HepG2 (cell line): ENCODE measurements at regions not wholly inside any gene's neighbourhood (a gene's known extent, or its start where the extent isn't known, plus 50 kb on each side); places are given as distances from the start of the nearest gene placed in this dataset.

Experiments used
- ATAC-seq: fragments of 200-7000 bp; cut with Tn5 transposase; 3 replicates; pipeline ENCODE4 v1.9.1; 2020; ENCODE audit warnings: mild to moderate bottlenecking, moderate library complexity
- BruUV-seq: library from RNA; stranded (reverse); fragments of 400-500 nt; replicated peaks from 2 replicates; lab custom pipeline; 2021; lab: Mats Ljungman, UMichigan
- CTCF ChIA-PET: fragments of 300-600 bp; formaldehyde crosslinking; extraction: SDS; loops from one replicate; lab custom pipeline; 2021; ENCODE audit warnings: low total read pairs, inconsistent platforms, low intra/inter-chr PET ratio; lab: Yijun Ruan, JAX
- POLR2A ChIA-PET: fragments of 350-600 bp; sonication (Branson Sonifier 250); formaldehyde crosslinking; loops from one replicate; lab custom pipeline; 2020; ENCODE audit warnings: antibody characterized with exemption, inconsistent platforms; lab: Yijun Ruan, JAX
- DNase-seq: peaks from one replicate; pipeline ENCODE4 v3.0.0-alpha.2; 2015; ENCODE audit warnings: low spot score
- FAIRE-seq: peaks from 3 replicates; lab custom pipeline; 2011; peaks lifted over from hg19 to GRCh38; lab: Jason Lieb, UNC
- H2AFZ ChIP-seq: one replicate; pipeline ENCODE4 v1.6.1; 2011; ENCODE audit warnings: low read length, inconsistent platforms
- H3K27ac ChIP-seq: fragments of 300-600 bp; 3 replicates; pipeline ENCODE4 v1.8.0; 2011; ENCODE audit warnings: mixed run types, mild to moderate bottlenecking, mixed read lengths, low read length, inconsistent platforms; ENCODE audit not compliant: insufficient read depth; ENCODE audit errors: extremely low read length
- H3K27me3 ChIP-seq, 2 experiments: fragments of 200-600 bp in 1 of 2; 2 replicates in 1 of 2; 3 replicates in 1 of 2; pipeline versions ENCODE4 v1.6.0 to v1.8.0; 2011; ENCODE audit warnings: low read length in 2 of 2, mild to moderate bottlenecking in 2 of 2, moderate library complexity in 2 of 2, inconsistent platforms in 1 of 2; ENCODE audit not compliant: insufficient read depth in 2 of 2, control insufficient read depth in 1 of 2
- H3K36me3 ChIP-seq, 2 experiments: fragments of 200-600 bp in 1 of 2; replicated peaks in 1 of 2; 2 replicates in 1 of 2; 3 replicates in 1 of 2; pipeline versions ENCODE4 v1.5.1 to v1.8.0; 2011; ENCODE audit warnings: low read length in 2 of 2, inconsistent platforms in 1 of 2; ENCODE audit not compliant: insufficient read depth in 2 of 2, control insufficient read depth in 1 of 2
- H3K4me1 ChIP-seq: 2 replicates; pipeline ENCODE4 v1.5.1; 2012; ENCODE audit warnings: low read length, inconsistent platforms; ENCODE audit not compliant: insufficient read depth
- H3K4me2 ChIP-seq: 2 replicates; pipeline ENCODE4 v1.6.0; 2011; ENCODE audit warnings: low read depth, low read length, inconsistent platforms
- H3K4me3 ChIP-seq, 3 experiments: fragments of 200-600 bp in 1 of 3; sonication (generic), shearing (Covaris generic) in 1 of 3; replicated peaks in 1 of 3; 2 replicates each; pipeline ENCODE4 v1.5.1; 2011 to 2016; ENCODE audit warnings: low read length in 3 of 3, inconsistent platforms in 2 of 3, low read depth in 2 of 3, mild to moderate bottlenecking in 2 of 3, control low read depth in 1 of 3, mixed read lengths in 1 of 3; ENCODE audit not compliant: insufficient read depth in 1 of 3
- H3K79me2 ChIP-seq: one replicate; pipeline ENCODE4 v1.6.1; 2011; ENCODE audit warnings: low read length, inconsistent platforms; ENCODE audit not compliant: insufficient read depth
- H3K9ac ChIP-seq: 2 replicates; pipeline ENCODE4 v1.6.0; 2011; ENCODE audit warnings: mild to moderate bottlenecking, low read depth, low read length, inconsistent platforms; ENCODE audit not compliant: insufficient read depth
- H3K9me3 ChIP-seq: 2 replicates; pipeline ENCODE4 v1.5.1; 2012; ENCODE audit warnings: mild to moderate bottlenecking, low read length
- H4K20me1 ChIP-seq: 2 replicates; pipeline ENCODE4 v1.6.0; 2011; ENCODE audit warnings: inconsistent platforms, mild to moderate bottlenecking, low read length, moderate library complexity; ENCODE audit not compliant: insufficient read depth
- CHCHD3 ChIP-seq: sonication (generic); formaldehyde crosslinking; IDR thresholded peaks from 2 replicates; pipeline ENCODE4 v1.8.0; 2022; ENCODE audit warnings: mild to moderate bottlenecking, missing genetic modification reagents, moderate library complexity
- ELF4 ChIP-seq: sonication (generic); formaldehyde crosslinking; IDR thresholded peaks from 2 replicates; pipeline ENCODE4 v1.5.0; 2020; ENCODE audit warnings: missing genetic modification reagents, mild to moderate bottlenecking, moderate library complexity, borderline replicate concordance
- LBX2 ChIP-seq: sonication (generic); formaldehyde crosslinking; IDR thresholded peaks from 2 replicates; pipeline ENCODE4 v1.5.0; 2020; ENCODE audit warnings: missing genetic modification reagents, mild to moderate bottlenecking, borderline replicate concordance
- NKX3-1 ChIP-seq: sonication (generic); formaldehyde crosslinking; IDR thresholded peaks from 2 replicates; pipeline ENCODE4 v1.5.0; 2020; ENCODE audit warnings: missing genetic modification reagents
- SIX4 ChIP-seq: sonication (generic); formaldehyde crosslinking; IDR thresholded peaks from 2 replicates; pipeline ENCODE4 v1.4.0; 2020; ENCODE audit warnings: missing genetic modification reagents
- ZNF430 ChIP-seq: sonication (generic); formaldehyde crosslinking; IDR thresholded peaks from 2 replicates; pipeline ENCODE4 v1.9.0; 2021; ENCODE audit warnings: mild to moderate bottlenecking, missing genetic modification reagents
- ZNF800 ChIP-seq: sonication (generic); formaldehyde crosslinking; IDR thresholded peaks from 2 replicates; pipeline ENCODE4 v1.4.0; 2020; ENCODE audit warnings: missing genetic modification reagents
- WGBS: methylation state at CpG from one replicate; pipeline ENCODE4 v1.1.6; 2017; ENCODE audit warnings: low lambda C conversion rate; 5-methylcytosine and 5-hydroxymethylcytosine counted together
- in situ Hi-C: cut with HindIII; loops from 2 replicates; pipeline ENCODE4 v1.10.0; 2017; ENCODE audit warnings: low pct_unique_long_range_greater_than_20kb; ENCODE audit not compliant: extremely low pct_ligation_motif_present
- intact Hi-C: fragments of 100-400 bp; cut with micrococcal nuclease; formaldehyde crosslinking; loops from one replicate; pipeline ENCODE4 v1.10.0; 2022; ENCODE audit not compliant: unreplicated experiment

- Histone ChIP-seq H2AFZ (no peak overlapping the region), H3K4me3 (no peak overlapping the region), H3K27ac (no peak overlapping the region), H3K9ac (no peak overlapping the region), H3K79me2 (no peaks in the 10 kb centered on the region), H3K4me2 (no peak overlapping the region), H3K9me3 (no peaks in the 10 kb centered on the region), H3K4me1 (no peaks in the 10 kb centered on the region), H3K27me3 (peaks cover 0 to 8% of the 10 kb centered on the region in 2 experiments; a peak in 1 of 5 replicates), H4K20me1 (no peaks in the 10 kb centered on the region), H3K36me3 (no peaks in the 10 kb centered on the region)
- ATAC-seq: no peak
- POLR2A ChIA-PET: no interaction called here
- in situ Hi-C loops: no loop called here
- no TSS peak for BruUV-seq
- no peak for FAIRE-seq
- 32% methylated on average over 7 of the region's 7 CpGs for WGBS
- CTCF ChIA-PET: no interaction called here
- no peak for DNase-seq
- no peak for TF ChIP-seq SIX4 (CRISPR knock-in tag)
- no peak for TF ChIP-seq LBX2 (CRISPR knock-in tag)
- TF ChIP-seq CHCHD3: no peak
- intact Hi-C loops: no loop called here
These were observed 111.1 kb upstream of the MYCN start for GRCh38 chr2:15829091-15829801.

GRCh38 chr2:15829985-15830384 is 110.4 kb upstream of the MYCN start:
- ChIA-PET POLR2A (no interaction called here), CTCF (no interaction called here)
- Histone ChIP-seq H2AFZ (no peak overlapping the region), H3K4me3 (no peak overlapping the region), H3K9me3 (no peaks in the 10 kb centered on the region), H3K27ac (no peak overlapping the region), H4K20me1 (no peaks in the 10 kb centered on the region), H3K9ac (no peak overlapping the region), H3K4me1 (no peaks in the 10 kb centered on the region), H3K4me2 (no peak overlapping the region), H3K27me3 (0 out of 5 replicates have a peak, but pooled peaks cover 0 to 4% of the 10 kb centered on the region in 2 experiments), H3K79me2 (no peaks in the 10 kb centered on the region), H3K36me3 (no peaks in the 10 kb centered on the region)
- BruUV-seq: no TSS peak
- FAIRE-seq (no peak), DNase-seq (no peak), ATAC-seq (no peak)
- WGBS: 8% methylated on average over 2 of the region's 2 CpGs
- TF ChIP-seq ZNF800 (CRISPR knock-in tag) (no peak), NKX3-1 (no peak), ZNF430 (CRISPR knock-in tag) (no peak), ELF4 (no peak)
- intact Hi-C loops: no loop called here
- in situ Hi-C loops: no loop called here
